ENCODE measurements at regions not wholly inside any gene's neighbourhood (a gene's known extent, or its start where the extent isn't known, plus 50 kb on each side); places are given as distances from the start of the nearest gene placed in this dataset.

- peaks cover 0 to 5% (median 2%) of the 10 kb centered on the region in 7 donors for H3K9me3 Mint-ChIP-seq
- Histone ChIP-seq H3K4me3 (replicated peaks in 1 of 3; ENCODE audit: low read depth in 2 of 3, low read length in 3 of 3) (no peak overlapping the region), H3K4me2 (replicated peaks; ENCODE audit: extremely low read depth, low read length, poor library complexity, severe bottlenecking) (no peak overlapping the region), H3K27ac (ENCODE audit: low read depth in 1 of 2, low read length in 2 of 2) (no peak overlapping the region), H2AFZ (ENCODE audit: insufficient read depth, low read depth, low read length, poor library complexity, severe bottlenecking) (no peak overlapping the region), H3K9me3 (replicated peaks in 1 of 2; ENCODE audit: control insufficient read depth in 1 of 2, insufficient read depth in 1 of 2, low read length in 2 of 2) (no peaks in the 10 kb centered on the region), H3K9ac (ENCODE audit: insufficient read depth, low read length, poor library complexity, severe bottlenecking) (no peak overlapping the region), H4K20me1 (ENCODE audit: insufficient read depth, low read length) (no peaks in the 10 kb centered on the region), H3K36me3 (replicated peaks in 1 of 2; ENCODE audit: control insufficient read depth in 1 of 2, insufficient read depth in 2 of 2, low read length in 2 of 2) (no peaks in the 10 kb centered on the region), H3K27me3 (ENCODE audit: control insufficient read depth in 2 of 2, insufficient read depth in 2 of 2, low read length in 2 of 2) (no peaks in the 10 kb centered on the region), H3K79me2 (ENCODE audit: insufficient read depth, low read length) (no peaks in the 10 kb centered on the region), H3K4me1 (ENCODE audit: control insufficient read depth in 1 of 2, insufficient read depth in 2 of 2, low read length in 2 of 2) (no peaks in the 10 kb centered on the region)
- DNase-seq, result no peak
- WGBS (ENCODE audit: insufficient coverage), result 90% methylated on average over 18 of the region's 18 CpGs
- H3K36me3 Mint-ChIP-seq, result no peaks in the 10 kb centered on the region
- H3K4me1 Mint-ChIP-seq, result no peaks in the 10 kb centered on the region
- no peak overlapping the region for H3K4me3 Mint-ChIP-seq
- H3K27ac Mint-ChIP-seq, result no peak overlapping the region
- no peak for TF ChIP-seq CTCF (IDR thresholded peaks at IDR 0.05)
- intact Hi-C loops (cut with micrococcal nuclease), result no loop called here
- peaks cover 8 to 21% (median 15%) of the 10 kb centered on the region in 3 donors for H3K27me3 Mint-ChIP-seq (ENCODE audit: low read depth in 3 of 3)
Measured at GRCh38 chr14:101151927-101152305, 248.4 kb upstream of the RTL1 start.

- H3K9me3 ChIP-seq (replicated peaks in 1 of 2; ENCODE audit: control insufficient read depth in 1 of 2, insufficient read depth in 1 of 2, low read length in 2 of 2), result no peaks in the 10 kb centered on the region
- H3K27ac Mint-ChIP-seq, result no peak overlapping the region
- peaks cover 8 to 18% (median 15%) of the 10 kb centered on the region in 3 donors for H3K27me3 Mint-ChIP-seq (ENCODE audit: low read depth in 3 of 3)
- peaks cover 0 to 2% of the 10 kb centered on the region in 2 donors for H3K27me3 ChIP-seq (ENCODE audit: control insufficient read depth in 2 of 2, insufficient read depth in 2 of 2, low read length in 2 of 2)
- no peaks in the 10 kb centered on the region for H3K4me1 ChIP-seq (ENCODE audit: control insufficient read depth in 1 of 2, insufficient read depth in 2 of 2, low read length in 2 of 2)
- H4K20me1 ChIP-seq (ENCODE audit: insufficient read depth, low read length), result no peaks in the 10 kb centered on the region
- no peak overlapping the region for H3K4me3 ChIP-seq (replicated peaks in 1 of 3; ENCODE audit: low read depth in 2 of 3, low read length in 3 of 3)
- H3K27ac ChIP-seq (ENCODE audit: low read depth in 1 of 2, low read length in 2 of 2), result no peak overlapping the region
- H3K4me2 ChIP-seq (replicated peaks; ENCODE audit: extremely low read depth, low read length, poor library complexity, severe bottlenecking), result no peak overlapping the region
- DNase-seq, result no peak
- H3K9me3 Mint-ChIP-seq, result peaks cover 0 to 4% (median 2%) of the 10 kb centered on the region in 7 donors
- no peaks in the 10 kb centered on the region for H3K79me2 ChIP-seq (ENCODE audit: insufficient read depth, low read length)
- no peaks in the 10 kb centered on the region for H3K36me3 ChIP-seq (replicated peaks in 1 of 2; ENCODE audit: control insufficient read depth in 1 of 2, insufficient read depth in 2 of 2, low read length in 2 of 2)
- H3K4me3 Mint-ChIP-seq, result no peak overlapping the region
- WGBS (ENCODE audit: insufficient coverage), result 94% methylated on average over 6 of the region's 8 CpGs
- no peak overlapping the region for H2AFZ ChIP-seq (ENCODE audit: insufficient read depth, low read depth, low read length, poor library complexity, severe bottlenecking)
- intact Hi-C loops (cut with micrococcal nuclease), result no loop called here
- H3K4me1 Mint-ChIP-seq, result no peaks in the 10 kb centered on the region
- TF ChIP-seq CTCF (IDR thresholded peaks at IDR 0.05), result no peak
- H3K9ac ChIP-seq (ENCODE audit: insufficient read depth, low read length, poor library complexity, severe bottlenecking), result no peak overlapping the region
- no peaks in the 10 kb centered on the region for H3K36me3 Mint-ChIP-seq
Measured at GRCh38 chr14:101152855-101153254, 249.3 kb upstream of the RTL1 start.

Measured in CD14-positive monocyte (primary cell).